HG02981 (cell line): ENCODE measurements at regions not wholly inside any gene's neighbourhood (a gene's known extent, or its start where the extent isn't known, plus 50 kb on each side); places are given as distances from the start of the nearest gene placed in this dataset.
A peak's percentile ranks its signal among the peaks of the same experiment; 100 is the strongest.

Experiments
- ATAC-seq: cut with Tn5 transposase; IDR thresholded peaks from one replicate; pipeline ENCODE4 v1.9.1; 2021; ENCODE audit warnings: mild to moderate bottlenecking, moderate library complexity; ENCODE audit not compliant: unreplicated experiment

DNA sequence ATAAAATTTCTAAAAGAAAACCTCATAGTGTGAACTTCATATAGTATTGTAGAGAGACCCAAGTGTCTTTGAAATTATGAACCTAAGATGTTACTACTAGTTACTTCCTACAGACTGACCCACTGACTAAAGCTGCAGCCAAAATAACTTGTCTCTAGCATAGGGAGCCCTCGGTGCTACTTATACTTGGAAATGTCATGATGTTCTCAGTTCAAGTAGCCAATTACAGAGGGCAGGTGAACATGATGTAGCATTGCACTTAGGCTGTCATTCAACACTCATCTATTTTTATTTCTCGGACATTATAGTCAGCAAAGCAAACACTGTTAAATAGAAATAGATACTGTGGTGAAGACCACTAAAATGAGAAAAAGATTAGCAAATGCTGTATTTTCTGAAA lies 165.6 kb downstream of the AREG start:
- ATAC-seq, result no peak

GRCh38 chr4:74612837-74613236 lies 167.9 kb downstream of the AREG start:
- ATAC-seq, result no peak

DNA sequence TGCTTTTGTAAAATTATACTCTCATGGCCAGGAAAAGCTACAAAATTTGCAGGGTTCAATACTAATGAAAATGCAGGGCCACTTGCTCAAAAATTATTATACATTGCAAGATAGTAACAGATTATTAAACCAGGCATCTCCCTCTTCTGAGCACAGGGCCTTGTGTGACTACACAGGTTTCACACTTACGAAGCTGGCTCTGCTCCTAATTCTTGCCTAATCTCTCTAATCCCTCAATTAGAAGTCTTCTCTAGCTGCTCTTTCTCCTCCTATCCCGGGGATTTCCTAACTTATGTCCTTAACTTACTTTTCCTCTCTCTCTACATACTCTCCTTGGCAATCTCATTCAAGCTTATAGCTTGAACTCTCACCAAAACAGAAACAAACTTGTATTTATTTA lies 168.3 kb downstream of the AREG start:
- ATAC-seq, result no peak

- no peak for ATAC-seq
Measured at GRCh38 chr4:74615411-74615810, 170.5 kb downstream of the AREG start.

GRCh38 chr4:74618166-74618565 lies 173.2 kb downstream of the AREG start:
- ATAC-seq, result no peak

DNA sequence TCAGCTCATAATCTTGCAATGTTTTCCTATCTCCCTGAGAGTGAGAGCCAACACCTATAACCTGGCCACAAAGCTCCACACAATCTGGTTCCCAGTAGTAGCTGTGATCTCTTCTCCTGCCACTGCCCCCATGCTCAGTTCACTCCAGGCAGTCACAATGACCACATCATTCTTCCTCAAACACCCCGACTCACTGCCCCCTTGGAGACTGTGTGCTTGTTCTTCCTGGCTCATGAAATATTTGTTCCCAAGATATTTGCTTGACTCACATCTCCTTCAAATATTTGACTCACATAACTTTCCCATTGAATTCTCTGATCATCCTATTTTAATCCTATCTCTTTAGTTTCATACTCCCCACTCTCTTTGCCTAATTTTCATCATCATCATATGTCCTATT lies 173.7 kb downstream of the AREG start:
- ATAC-seq, result no peak

DNA sequence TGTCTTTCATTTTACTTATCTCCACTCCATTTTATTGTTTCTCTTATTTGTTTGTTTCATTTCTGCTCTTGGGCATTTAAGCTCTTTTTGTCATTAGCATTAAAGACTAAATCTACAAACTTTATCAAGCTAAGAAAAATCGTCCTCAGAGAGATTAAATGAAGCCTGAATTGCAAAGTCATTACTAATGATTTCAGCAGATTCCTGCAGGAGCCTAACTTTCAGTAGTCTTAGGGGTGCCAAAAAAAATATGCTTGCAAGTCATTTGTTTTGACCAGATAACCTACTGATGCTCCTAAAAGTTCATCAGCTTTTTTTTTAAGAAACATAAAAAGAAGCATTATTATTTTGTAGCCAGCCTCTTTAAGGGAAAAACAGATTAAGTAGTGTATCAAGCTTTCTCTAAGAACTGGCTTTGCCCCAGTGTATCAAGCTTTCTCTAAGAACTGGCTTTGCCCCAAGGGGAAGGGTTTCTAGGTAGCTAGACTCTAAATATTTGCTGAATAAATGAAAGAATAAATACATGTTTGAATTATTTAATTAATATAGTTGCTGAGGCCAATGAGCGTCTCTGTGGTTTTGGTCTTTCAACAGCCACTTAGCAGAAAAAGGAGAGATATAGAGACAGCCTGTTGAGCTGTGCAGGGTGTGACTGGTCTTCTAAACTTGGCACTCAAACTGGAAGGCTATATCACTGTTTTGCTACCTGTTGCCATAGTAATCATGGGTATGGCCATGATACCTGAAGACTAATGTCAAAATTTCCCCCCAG lies 174.2 kb downstream of the BTC start:
- no peak for ATAC-seq

- no peak for ATAC-seq
Measured at GRCh38 chr4:74621616-74622015, 172.7 kb downstream of the BTC start.

GRCh38 chr4:74623041-74623440 lies 171.3 kb downstream of the BTC start:
- ATAC-seq, result peak; percentile 81

DNA sequence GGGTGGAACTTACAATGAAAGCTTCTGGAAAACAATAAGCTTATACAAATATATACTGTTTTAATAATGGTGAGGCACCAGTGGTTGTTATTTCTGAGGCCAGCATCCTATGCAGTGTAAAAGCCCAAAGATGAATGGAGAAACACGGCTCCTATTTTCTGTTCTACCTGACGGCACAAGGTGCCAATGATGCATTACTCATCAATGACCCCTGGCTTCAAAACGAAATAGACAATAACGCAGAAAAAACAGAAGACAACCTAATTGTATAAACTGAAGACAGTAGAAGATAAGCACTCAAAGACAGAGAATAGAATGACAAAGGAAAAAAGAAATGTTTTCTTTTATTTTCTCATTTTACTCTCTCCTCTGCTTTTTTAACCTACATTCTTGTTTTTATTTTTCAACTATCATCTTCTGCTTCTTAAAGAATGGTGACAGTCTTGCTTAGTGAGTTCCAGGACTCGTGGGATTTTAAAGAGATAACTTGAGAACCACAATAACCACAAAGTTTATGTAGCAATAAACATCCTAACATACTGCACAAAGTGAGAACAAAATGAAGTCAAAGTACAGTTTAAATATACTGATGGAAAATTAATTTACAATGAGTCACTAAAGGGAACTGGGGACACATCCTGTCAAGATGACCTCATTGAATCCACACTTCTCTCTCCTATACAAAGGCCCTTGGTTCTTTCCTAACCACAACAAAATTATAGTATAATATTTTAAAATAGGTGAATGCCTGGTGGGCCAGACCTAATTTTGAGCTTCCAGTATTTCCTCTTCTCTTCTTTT lies 169.8 kb downstream of the BTC start:
- ATAC-seq, result no peak

GRCh38 chr4:74625981-74626380 lies 168.3 kb downstream of the BTC start:
- ATAC-seq, result no peak

DNA sequence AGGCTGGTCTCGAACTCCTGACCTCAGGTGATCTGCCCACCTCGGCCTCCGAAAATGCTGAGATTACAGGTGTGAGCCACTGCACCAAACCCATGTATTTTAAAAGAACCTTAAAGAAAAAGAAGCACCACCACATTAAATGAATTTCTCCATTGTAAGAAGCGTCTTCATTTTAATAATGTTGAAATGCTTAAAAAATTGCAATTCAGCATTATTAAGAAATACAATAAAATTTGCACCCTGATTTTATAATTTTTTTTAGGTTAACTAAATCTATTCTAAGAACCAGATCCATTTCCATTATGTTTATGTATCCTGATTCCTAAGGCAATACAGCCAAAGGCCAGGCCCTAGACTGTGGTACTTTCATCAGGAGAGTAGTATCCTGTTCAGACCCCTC lies 167.2 kb downstream of the BTC start:
- ATAC-seq, result no peak

GRCh38 chr4:74627504-74627903 lies 166.8 kb downstream of the BTC start:
- ATAC-seq, result no peak

DNA sequence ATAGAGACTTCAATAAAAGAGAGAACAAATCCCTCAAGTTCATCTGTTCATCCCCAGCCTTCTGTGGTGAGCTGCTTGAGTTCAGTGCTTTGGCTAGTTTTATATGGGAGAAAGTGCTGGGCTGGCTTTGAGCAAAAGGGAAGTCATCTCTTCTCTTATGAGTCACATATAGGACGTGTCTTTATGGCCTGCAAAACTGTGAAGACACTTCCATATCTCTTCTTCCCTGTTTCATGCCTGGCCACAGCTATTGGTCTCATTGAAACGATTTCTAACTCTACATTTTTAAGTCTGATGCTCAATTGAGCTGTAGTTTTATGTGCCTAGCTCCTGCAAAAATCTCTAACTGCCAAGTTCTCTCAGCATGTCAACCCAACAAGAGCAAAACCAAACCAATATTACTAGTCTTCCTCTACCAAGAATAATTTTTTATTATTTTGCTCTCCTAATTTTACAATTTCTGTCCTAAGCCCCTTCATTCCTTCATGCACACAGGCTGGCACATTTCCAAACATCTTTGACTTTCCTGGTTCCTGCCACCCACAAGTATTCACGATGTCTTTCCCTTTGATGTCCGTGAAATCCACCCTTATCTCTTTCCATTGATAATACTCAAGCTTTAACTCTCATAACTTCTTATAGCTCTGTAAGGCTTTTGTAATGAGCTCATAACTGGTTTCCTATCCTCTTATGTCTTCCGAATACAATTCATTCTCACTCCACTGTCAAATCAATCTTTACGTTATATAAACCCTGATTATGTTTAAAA lies 165.3 kb downstream of the BTC start:
- ATAC-seq, result peak; percentile 48

DNA sequence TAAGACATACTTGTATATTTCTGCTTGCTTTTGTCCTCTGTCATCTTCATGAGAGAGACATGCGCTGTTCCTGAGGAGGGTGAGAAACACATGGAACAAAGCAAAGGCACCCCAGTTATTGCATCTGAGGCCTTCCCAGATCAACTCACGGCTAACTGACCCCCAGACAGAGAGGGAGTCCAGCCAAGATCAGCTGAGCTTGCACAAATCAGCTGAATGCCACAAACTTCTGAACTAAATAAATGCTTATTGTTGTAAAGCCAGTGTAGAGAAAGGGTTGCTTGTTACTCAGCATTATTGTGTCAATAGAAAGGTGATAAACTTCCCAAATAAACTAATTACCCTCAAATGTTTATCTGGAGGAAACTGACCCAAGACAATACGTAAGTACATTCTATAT lies 163.8 kb downstream of the BTC start:
- ATAC-seq, result no peak

- ATAC-seq, result no peak
Measured at GRCh38 chr4:74631338-74631737, 163.0 kb downstream of the BTC start.

DNA sequence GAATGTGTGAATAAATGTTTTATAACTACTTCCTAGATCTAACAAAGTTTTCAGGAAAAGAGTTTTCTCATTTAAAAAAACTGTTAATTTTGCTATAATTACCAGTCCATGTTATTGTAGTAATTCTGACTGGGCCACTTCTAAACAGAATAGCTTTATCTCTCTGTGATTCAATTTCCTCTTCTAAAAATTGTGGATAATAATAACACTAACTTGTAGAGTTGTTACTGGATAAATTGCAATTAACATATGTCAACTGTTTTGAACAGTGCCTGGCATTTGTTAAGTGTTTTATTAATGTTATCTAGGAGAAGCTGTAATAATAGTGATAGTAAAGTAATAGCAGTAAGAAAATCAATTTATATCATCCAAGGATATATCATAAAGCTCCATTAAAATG lies 162.3 kb downstream of the BTC start:
- ATAC-seq, result no peak

DNA sequence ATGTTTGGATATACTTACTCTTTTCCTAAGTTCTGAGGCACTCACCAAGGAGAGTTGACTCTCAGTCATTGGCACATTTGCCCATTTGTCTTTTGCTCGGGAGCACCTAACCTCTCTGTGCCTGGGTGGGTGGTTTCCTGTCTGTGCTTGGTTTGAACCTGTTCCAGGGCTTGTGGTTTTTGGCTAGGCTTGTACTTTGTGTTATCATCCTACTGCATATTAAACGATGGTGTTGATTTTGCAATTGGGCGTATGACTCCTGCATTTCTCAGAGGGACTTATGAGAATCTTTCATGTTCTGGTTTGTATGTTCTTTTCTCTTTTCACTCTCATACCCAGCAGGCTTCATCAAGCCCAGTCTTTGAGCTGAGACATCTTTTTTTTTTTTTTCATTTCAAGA lies 161.7 kb downstream of the BTC start:
- no peak for ATAC-seq

- no peak for ATAC-seq
Measured at GRCh38 chr4:74635074-74635473, 159.2 kb downstream of the BTC start.

DNA sequence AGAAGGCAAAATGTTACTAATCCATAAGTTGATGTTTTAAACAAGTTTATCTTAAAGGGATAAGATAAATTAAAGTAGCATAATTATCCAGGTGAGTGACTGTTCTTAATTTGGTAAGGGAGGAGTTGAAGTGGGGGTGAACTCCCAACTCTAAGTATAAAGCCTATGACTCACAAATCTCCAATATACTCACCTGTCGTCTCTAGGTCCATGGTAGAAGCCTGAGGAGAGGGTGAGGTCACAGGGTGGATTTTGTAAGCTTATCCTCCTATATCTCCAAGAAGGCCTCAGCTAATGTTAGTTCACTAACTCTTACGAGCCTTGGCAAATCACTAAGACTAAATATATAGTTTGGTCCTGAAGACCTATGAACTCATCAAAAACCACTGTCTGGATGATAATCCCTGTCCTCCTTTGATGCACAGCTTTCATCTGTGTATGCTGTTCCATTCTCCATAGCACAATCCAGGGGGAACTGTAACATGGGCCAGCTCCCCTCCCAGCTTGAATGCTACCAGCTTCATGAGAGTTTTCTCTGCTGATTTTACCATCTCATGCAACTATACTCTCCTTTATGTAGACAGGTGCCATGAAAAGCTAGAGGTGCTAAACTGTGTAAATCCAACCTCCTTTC lies 158.7 kb downstream of the BTC start:
- no peak for ATAC-seq

GRCh38 chr4:74638001-74638400 lies 156.3 kb downstream of the BTC start:
- no peak for ATAC-seq
